KOPT-K1 (cell line): ENCODE measurements at regions not wholly inside any gene's neighbourhood (a gene's known extent, or its start where the extent isn't known, plus 50 kb on each side); places are given as distances from the start of the nearest gene placed in this dataset.

Experiments used
- H3K27ac ChIP-seq: fragments of 200-600 bp; sonication (generic); 2 replicates; pipeline ENCODE4 v1.5.1; 2016; ENCODE audit warnings: antibody characterized with exemption, mild to moderate bottlenecking, low read depth, low read length; ENCODE audit not compliant: poor library complexity, severe bottlenecking
- H3K36me3 ChIP-seq: fragments of 200-600 bp; sonication (generic); 2 replicates; pipeline ENCODE4 v1.5.1; 2017; ENCODE audit warnings: antibody characterized with exemption, mild to moderate bottlenecking, low read length, moderate library complexity; ENCODE audit not compliant: insufficient read depth
- H3K9me3 ChIP-seq: fragments of 200-600 bp; sonication (generic); 2 replicates; pipeline ENCODE4 v1.5.1; 2017; ENCODE audit warnings: antibody characterized with exemption, low read length, mild to moderate bottlenecking; ENCODE audit not compliant: insufficient read depth, poor library complexity, severe bottlenecking

GRCh38 chr4:180766944-180767729 is 1476.1 kb upstream of the TENM3 start:
- H3K27ac ChIP-seq: no peak overlapping the region
- H3K36me3 ChIP-seq: no peaks in the 10 kb centered on the region
- no peaks in the 10 kb centered on the region for H3K9me3 ChIP-seq

GRCh38 chr4:180768610-180769009 is 1474.6 kb upstream of the TENM3 start:
- H3K9me3 ChIP-seq: no peaks in the 10 kb centered on the region
- H3K36me3 ChIP-seq: no peaks in the 10 kb centered on the region
- H3K27ac ChIP-seq: no peak overlapping the region

GRCh38 chr4:180769791-180770190 is 1473.4 kb upstream of the TENM3 start:
- Histone ChIP-seq H3K36me3 (no peaks in the 10 kb centered on the region), H3K27ac (no peak overlapping the region), H3K9me3 (no peaks in the 10 kb centered on the region)

GRCh38 chr4:180770265-180770664 is 1472.9 kb upstream of the TENM3 start:
- no peaks in the 10 kb centered on the region for H3K36me3 ChIP-seq
- H3K9me3 ChIP-seq: no peaks in the 10 kb centered on the region
- no peak overlapping the region for H3K27ac ChIP-seq

GRCh38 chr4:180784940-180785339 is 1458.3 kb upstream of the TENM3 start:
- Histone ChIP-seq H3K27ac (no peak overlapping the region), H3K36me3 (no peaks in the 10 kb centered on the region), H3K9me3 (no peaks in the 10 kb centered on the region)

GRCh38 chr4:180788729-180789128 is 1454.5 kb upstream of the TENM3 start:
- H3K27ac ChIP-seq: no peak overlapping the region
- no peaks in the 10 kb centered on the region for H3K9me3 ChIP-seq
- H3K36me3 ChIP-seq: no peaks in the 10 kb centered on the region

GRCh38 chr4:180789929-180790328 is 1453.3 kb upstream of the TENM3 start:
- H3K36me3 ChIP-seq: no peaks in the 10 kb centered on the region
- H3K27ac ChIP-seq: no peak overlapping the region
- H3K9me3 ChIP-seq: no peaks in the 10 kb centered on the region

GRCh38 chr4:180790471-180790870 is 1452.7 kb upstream of the TENM3 start:
- H3K27ac ChIP-seq: no peak overlapping the region
- H3K9me3 ChIP-seq: no peaks in the 10 kb centered on the region
- H3K36me3 ChIP-seq: no peaks in the 10 kb centered on the region

- H3K36me3 ChIP-seq: no peaks in the 10 kb centered on the region
- no peaks in the 10 kb centered on the region for H3K9me3 ChIP-seq
- H3K27ac ChIP-seq: no peak overlapping the region
Observed at GRCh38 chr4:180792541-180792940, 1450.7 kb upstream of the TENM3 start.

GRCh38 chr4:180794333-180794732 is 1448.9 kb upstream of the TENM3 start:
- H3K27ac ChIP-seq: no peak overlapping the region
- no peaks in the 10 kb centered on the region for H3K36me3 ChIP-seq
- H3K9me3 ChIP-seq: no peaks in the 10 kb centered on the region

GRCh38 chr4:180798036-180798577 is 1445.1 kb upstream of the TENM3 start:
- H3K36me3 ChIP-seq: no peaks in the 10 kb centered on the region
- H3K27ac ChIP-seq: no peak overlapping the region

GRCh38 chr4:180799798-180800197 is 1443.4 kb upstream of the TENM3 start:
- Histone ChIP-seq H3K9me3 (no peaks in the 10 kb centered on the region), H3K27ac (no peak overlapping the region), H3K36me3 (no peaks in the 10 kb centered on the region)

More at GRCh38 chr4:180798036-180798577, 1445.1 kb upstream of the TENM3 start:
- no peaks in the 10 kb centered on the region for H3K9me3 ChIP-seq

- no peaks in the 10 kb centered on the region for H3K36me3 ChIP-seq
- no peak overlapping the region for H3K27ac ChIP-seq
- no peaks in the 10 kb centered on the region for H3K9me3 ChIP-seq
Observed at GRCh38 chr4:180805101-180805500, 1438.1 kb upstream of the TENM3 start.

- Histone ChIP-seq H3K27ac (no peak overlapping the region), H3K36me3 (no peaks in the 10 kb centered on the region), H3K9me3 (no peaks in the 10 kb centered on the region)
Observed at GRCh38 chr4:180808862-180809261, 1434.3 kb upstream of the TENM3 start.

- H3K36me3 ChIP-seq: no peaks in the 10 kb centered on the region
- H3K9me3 ChIP-seq: no peaks in the 10 kb centered on the region
- H3K27ac ChIP-seq: no peak overlapping the region
Observed at GRCh38 chr4:180809439-180809838, 1433.8 kb upstream of the TENM3 start.

- no peak overlapping the region for H3K27ac ChIP-seq
- H3K9me3 ChIP-seq: no peaks in the 10 kb centered on the region
- no peaks in the 10 kb centered on the region for H3K36me3 ChIP-seq
Observed at GRCh38 chr4:180810581-180810980, 1432.6 kb upstream of the TENM3 start.
